ENCODE measurements at regions not wholly inside any gene's neighbourhood (a gene's known extent, or its start where the extent isn't known, plus 50 kb on each side); places are given as distances from the start of the nearest gene placed in this dataset.

DNA sequence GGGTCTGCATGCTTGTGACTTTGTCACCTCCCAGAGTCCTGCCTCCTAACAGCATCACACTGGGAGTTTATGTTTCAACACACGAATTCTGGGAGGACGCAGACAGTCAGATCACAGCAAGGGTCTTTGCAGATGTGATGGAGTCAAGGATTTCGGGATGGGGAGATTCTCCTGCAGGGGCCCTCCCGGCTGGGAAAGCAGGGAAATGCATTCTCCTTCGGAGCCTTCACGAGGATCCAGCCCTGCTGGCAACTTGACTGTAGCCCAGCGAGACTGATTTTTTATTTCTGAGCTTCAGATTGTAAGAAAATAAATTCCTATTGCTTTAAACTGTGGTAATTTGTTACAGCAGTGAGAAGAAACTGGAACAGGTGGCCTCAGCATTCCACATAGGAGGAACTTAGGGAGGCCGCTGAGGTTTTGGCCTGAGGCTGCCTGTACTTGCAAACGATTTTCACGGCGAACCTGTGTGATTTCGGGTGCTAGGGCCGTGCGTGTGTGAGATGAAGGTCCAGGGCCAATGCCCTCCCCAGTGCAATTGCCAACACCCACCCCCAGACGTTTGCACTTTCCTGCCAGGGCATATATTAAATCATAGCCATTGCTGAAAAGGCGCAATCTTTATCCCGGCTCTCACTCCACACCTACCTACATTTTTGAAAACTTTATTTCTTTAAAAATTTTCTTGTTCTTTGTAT lies 79.8 kb downstream of the ASB1 start:
- H3K27ac ChIP-seq: no peak overlapping the region
- H3K4me3 ChIP-seq: no peak overlapping the region
- FAIRE-seq: no peak
- WGBS (ENCODE audit: missing lambda C conversion rate): 82% methylated on average over 17 of the region's 17 CpGs
- H3K4me1 ChIP-seq: peaks cover 13% of the 10 kb centered on the region
- DNase-seq (ENCODE audit: low read depth in 1 of 2, low spot score in 1 of 2): no peak
- ChIA-PET CTCF (no interaction called here), POLR2A (no interaction called here)
- TF ChIP-seq HOXA7 (CRISPR knock-in tag; IDR thresholded peaks at IDR 0.05) (no peak), CHD2 (IDR thresholded peaks at IDR 0.05; ENCODE audit: low read length, partially characterized antibody) (no peak), RAD21 (conservative IDR thresholded peaks at IDR 0.05 in 1 of 2, IDR thresholded peaks at IDR 0.05 in 1 of 2) (no peak), EP300 (IDR thresholded peaks at IDR 0.05) (no peak), MAZ (IDR thresholded peaks at IDR 0.05; ENCODE audit: borderline replicate concordance, low read depth, low read length) (no peak), JUNB (IDR thresholded peaks at IDR 0.05) (no peak), FOSB (CRISPR knock-in tag; IDR thresholded peaks at IDR 0.05) (no peak), ZNF302 (CRISPR knock-in tag; IDR thresholded peaks at IDR 0.05) (no peak), POLR2A (IDR thresholded peaks at IDR 0.05; ENCODE audit: low read length) (no peak), POLR2AphosphoS2 (conservative IDR thresholded peaks at IDR 0.05; ENCODE audit: low read length) (no peak), ZSCAN20 (CRISPR knock-in tag; IDR thresholded peaks at IDR 0.05) (no peak), GATA3 (IDR thresholded peaks at IDR 0.05; ENCODE audit: borderline replicate concordance) (no peak), HOXB5 (CRISPR knock-in tag; IDR thresholded peaks at IDR 0.05) (no peak)
- TF ChIP-seq, protein P1, sequence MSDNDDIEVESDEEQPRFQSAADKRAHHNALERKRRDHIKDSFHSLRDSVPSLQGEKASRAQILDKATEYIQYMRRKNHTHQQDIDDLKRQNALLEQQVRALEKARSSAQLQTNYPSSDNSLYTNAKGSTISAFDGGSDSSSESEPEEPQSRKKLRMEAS (IDR thresholded peaks at IDR 0.05): no peak
- TF ChIP-seq, protein P2, sequence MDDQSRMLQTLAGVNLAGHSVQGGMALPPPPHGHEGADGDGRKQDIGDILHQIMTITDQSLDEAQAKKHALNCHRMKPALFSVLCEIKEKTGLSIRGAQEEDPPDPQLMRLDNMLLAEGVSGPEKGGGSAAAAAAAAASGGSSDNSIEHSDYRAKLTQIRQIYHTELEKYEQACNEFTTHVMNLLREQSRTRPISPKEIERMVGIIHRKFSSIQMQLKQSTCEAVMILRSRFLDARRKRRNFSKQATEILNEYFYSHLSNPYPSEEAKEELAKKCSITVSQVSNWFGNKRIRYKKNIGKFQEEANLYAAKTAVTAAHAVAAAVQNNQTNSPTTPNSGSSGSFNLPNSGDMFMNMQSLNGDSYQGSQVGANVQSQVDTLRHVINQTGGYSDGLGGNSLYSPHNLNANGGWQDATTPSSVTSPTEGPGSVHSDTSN (IDR thresholded peaks at IDR 0.05): no peak
- TF ChIP-seq, protein P3, sequence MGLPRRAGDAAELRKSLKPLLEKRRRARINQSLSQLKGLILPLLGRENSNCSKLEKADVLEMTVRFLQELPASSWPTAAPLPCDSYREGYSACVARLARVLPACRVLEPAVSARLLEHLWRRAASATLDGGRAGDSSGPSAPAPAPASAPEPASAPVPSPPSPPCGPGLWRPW (IDR thresholded peaks at IDR 0.05): no peak
- no peaks in the 10 kb centered on the region for H3K9me3 ChIP-seq
- ATAC-seq: no peak
- no peak overlapping the region for H3K4me2 ChIP-seq

DNA sequence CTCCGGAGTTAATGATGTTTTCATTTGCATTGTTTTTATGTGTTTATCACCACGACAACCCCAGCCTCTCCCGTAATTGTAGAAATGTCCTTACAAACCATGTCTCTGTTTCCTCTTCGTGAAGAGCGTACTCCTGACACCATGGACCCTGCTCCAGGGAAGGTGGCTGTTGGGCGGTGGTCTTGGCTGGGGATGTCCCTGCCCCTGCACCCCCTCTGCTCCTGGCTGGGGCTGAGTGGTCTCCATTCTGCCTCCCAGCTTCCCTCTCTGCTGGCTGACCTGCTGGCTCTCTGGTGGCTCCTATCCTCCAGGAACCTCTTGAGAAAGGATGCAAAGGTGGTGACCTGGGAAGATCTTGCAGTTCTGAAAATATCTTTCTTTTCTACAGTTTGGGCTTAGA lies 81.1 kb downstream of the ASB1 start:
- Histone ChIP-seq H3K9me3 (no peaks in the 10 kb centered on the region), H3K27ac (no peak overlapping the region), H3K4me3 (no peak overlapping the region), H3K4me2 (no peak overlapping the region), H3K4me1 (peaks cover 16% of the 10 kb centered on the region)
- no peak for FAIRE-seq
- ATAC-seq: no peak
- DNase-seq (ENCODE audit: low read depth in 1 of 2, low spot score in 1 of 2): no peak
- ChIA-PET POLR2A (no interaction called here), CTCF (interaction anchor here (0.7 to 1.5 kb wide), 3 partner anchors 11 to 440 kb away, joined by 3 to 4 read pairs (median 3); no protein-coding TSS in a partner anchor)
- 75% methylated on average over 6 of the region's 6 CpGs for WGBS (ENCODE audit: missing lambda C conversion rate)
- TF ChIP-seq, protein P4, sequence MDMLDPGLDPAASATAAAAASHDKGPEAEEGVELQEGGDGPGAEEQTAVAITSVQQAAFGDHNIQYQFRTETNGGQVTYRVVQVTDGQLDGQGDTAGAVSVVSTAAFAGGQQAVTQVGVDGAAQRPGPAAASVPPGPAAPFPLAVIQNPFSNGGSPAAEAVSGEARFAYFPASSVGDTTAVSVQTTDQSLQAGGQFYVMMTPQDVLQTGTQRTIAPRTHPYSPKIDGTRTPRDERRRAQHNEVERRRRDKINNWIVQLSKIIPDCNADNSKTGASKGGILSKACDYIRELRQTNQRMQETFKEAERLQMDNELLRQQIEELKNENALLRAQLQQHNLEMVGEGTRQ (IDR thresholded peaks at IDR 0.05): no peak
- TF ChIP-seq MAZ (IDR thresholded peaks at IDR 0.05; ENCODE audit: borderline replicate concordance, low read depth, low read length): no peak
- TF ChIP-seq FOSL2 (IDR thresholded peaks at IDR 0.05): no peak
- no peak for TF ChIP-seq FOSL2 (CRISPR knock-in tag; IDR thresholded peaks at IDR 0.05)
- TF ChIP-seq, protein P5, sequence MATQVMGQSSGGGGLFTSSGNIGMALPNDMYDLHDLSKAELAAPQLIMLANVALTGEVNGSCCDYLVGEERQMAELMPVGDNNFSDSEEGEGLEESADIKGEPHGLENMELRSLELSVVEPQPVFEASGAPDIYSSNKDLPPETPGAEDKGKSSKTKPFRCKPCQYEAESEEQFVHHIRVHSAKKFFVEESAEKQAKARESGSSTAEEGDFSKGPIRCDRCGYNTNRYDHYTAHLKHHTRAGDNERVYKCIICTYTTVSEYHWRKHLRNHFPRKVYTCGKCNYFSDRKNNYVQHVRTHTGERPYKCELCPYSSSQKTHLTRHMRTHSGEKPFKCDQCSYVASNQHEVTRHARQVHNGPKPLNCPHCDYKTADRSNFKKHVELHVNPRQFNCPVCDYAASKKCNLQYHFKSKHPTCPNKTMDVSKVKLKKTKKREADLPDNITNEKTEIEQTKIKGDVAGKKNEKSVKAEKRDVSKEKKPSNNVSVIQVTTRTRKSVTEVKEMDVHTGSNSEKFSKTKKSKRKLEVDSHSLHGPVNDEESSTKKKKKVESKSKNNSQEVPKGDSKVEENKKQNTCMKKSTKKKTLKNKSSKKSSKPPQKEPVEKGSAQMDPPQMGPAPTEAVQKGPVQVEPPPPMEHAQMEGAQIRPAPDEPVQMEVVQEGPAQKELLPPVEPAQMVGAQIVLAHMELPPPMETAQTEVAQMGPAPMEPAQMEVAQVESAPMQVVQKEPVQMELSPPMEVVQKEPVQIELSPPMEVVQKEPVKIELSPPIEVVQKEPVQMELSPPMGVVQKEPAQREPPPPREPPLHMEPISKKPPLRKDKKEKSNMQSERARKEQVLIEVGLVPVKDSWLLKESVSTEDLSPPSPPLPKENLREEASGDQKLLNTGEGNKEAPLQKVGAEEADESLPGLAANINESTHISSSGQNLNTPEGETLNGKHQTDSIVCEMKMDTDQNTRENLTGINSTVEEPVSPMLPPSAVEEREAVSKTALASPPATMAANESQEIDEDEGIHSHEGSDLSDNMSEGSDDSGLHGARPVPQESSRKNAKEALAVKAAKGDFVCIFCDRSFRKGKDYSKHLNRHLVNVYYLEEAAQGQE (IDR thresholded peaks at IDR 0.05): no peak
- TF ChIP-seq, protein P6, sequence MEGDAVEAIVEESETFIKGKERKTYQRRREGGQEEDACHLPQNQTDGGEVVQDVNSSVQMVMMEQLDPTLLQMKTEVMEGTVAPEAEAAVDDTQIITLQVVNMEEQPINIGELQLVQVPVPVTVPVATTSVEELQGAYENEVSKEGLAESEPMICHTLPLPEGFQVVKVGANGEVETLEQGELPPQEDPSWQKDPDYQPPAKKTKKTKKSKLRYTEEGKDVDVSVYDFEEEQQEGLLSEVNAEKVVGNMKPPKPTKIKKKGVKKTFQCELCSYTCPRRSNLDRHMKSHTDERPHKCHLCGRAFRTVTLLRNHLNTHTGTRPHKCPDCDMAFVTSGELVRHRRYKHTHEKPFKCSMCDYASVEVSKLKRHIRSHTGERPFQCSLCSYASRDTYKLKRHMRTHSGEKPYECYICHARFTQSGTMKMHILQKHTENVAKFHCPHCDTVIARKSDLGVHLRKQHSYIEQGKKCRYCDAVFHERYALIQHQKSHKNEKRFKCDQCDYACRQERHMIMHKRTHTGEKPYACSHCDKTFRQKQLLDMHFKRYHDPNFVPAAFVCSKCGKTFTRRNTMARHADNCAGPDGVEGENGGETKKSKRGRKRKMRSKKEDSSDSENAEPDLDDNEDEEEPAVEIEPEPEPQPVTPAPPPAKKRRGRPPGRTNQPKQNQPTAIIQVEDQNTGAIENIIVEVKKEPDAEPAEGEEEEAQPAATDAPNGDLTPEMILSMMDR (IDR thresholded peaks at IDR 0.05): no peak
- TF ChIP-seq FOXS1 (CRISPR knock-in tag; IDR thresholded peaks at IDR 0.05): no peak
- TF ChIP-seq JUNB (IDR thresholded peaks at IDR 0.05): no peak
- TF ChIP-seq ZFP36 (IDR thresholded peaks at IDR 0.05; ENCODE audit: borderline replicate concordance, partially characterized antibody): no peak
- no peak for TF ChIP-seq CHD4 (IDR thresholded peaks at IDR 0.05; ENCODE audit: borderline replicate concordance)
- no peak for TF ChIP-seq CBX2 (IDR thresholded peaks at IDR 0.05; ENCODE audit: borderline replicate concordance, low read depth)
- no peak for TF ChIP-seq POLR2AphosphoS2 (conservative IDR thresholded peaks at IDR 0.05; ENCODE audit: low read length)
- TF ChIP-seq EHF (CRISPR knock-in tag; IDR thresholded peaks at IDR 0.05): no peak

Measured in A549 (cell line).